ENCODE measurements at regions not wholly inside any gene's neighbourhood (a gene's known extent, or its start where the extent isn't known, plus 50 kb on each side); places are given as distances from the start of the nearest gene placed in this dataset.

- TF ChIP-seq CTCF (IDR thresholded peaks at IDR 0.05), result no peak
- no peak for TF ChIP-seq POLR2A (IDR thresholded peaks at IDR 0.05)
Measured at GRCh38 chr2:234714711-234715110, 217.8 kb upstream of the ARL4C start.

All from lower leg skin (tissue), 3 donors.